ENCODE measurements at regions not wholly inside any gene's neighbourhood (a gene's known extent, or its start where the extent isn't known, plus 50 kb on each side); places are given as distances from the start of the nearest gene placed in this dataset.

- Histone ChIP-seq H2AFZ (ENCODE audit: low read depth, low read length) (no peak overlapping the region), H3K36me3 (replicated peaks; ENCODE audit: low read depth, low read length) (no peaks in the 10 kb centered on the region), H3K4me1 (ENCODE audit: low read length) (peaks cover 20% of the 10 kb centered on the region), H3K79me2 (ENCODE audit: low read length) (no peaks in the 10 kb centered on the region), H3K4me2 (ENCODE audit: low read length) (no peak overlapping the region), H4K20me1 (ENCODE audit: insufficient read depth, low read length) (no peaks in the 10 kb centered on the region), H3K9ac (ENCODE audit: low read length) (no peak overlapping the region), H3K27me3 (ENCODE audit: low read depth, low read length) (peaks cover 3% of the 10 kb centered on the region), H3K9me3 (ENCODE audit: insufficient read depth, low read length) (no peaks in the 10 kb centered on the region), H3K4me3 (ENCODE audit: low read length) (no peak overlapping the region), H3K27ac (ENCODE audit: low read length) (no peak overlapping the region)
- TF ChIP-seq CTCF (IDR thresholded peaks at IDR 0.05; ENCODE audit: low read depth, low read length) (no peak), EZH2phosphoT487 (IDR thresholded peaks at IDR 0.05; ENCODE audit: low read depth) (no peak)
Measured at GRCh38 chr9:759983-760736, 81.3 kb upstream of the DMRT1 start.

- H3K4me3 ChIP-seq (ENCODE audit: low read length): no peak overlapping the region
- H3K9me3 ChIP-seq (ENCODE audit: insufficient read depth, low read length): no peaks in the 10 kb centered on the region
- H3K36me3 ChIP-seq (replicated peaks; ENCODE audit: low read depth, low read length): no peaks in the 10 kb centered on the region
- no peak overlapping the region for H3K4me2 ChIP-seq (ENCODE audit: low read length)
- H3K79me2 ChIP-seq (ENCODE audit: low read length): no peaks in the 10 kb centered on the region
- no peak for TF ChIP-seq CTCF (IDR thresholded peaks at IDR 0.05; ENCODE audit: low read depth, low read length)
- no peak for TF ChIP-seq EZH2phosphoT487 (IDR thresholded peaks at IDR 0.05; ENCODE audit: low read depth)
- peaks cover 14% of the 10 kb centered on the region for H3K4me1 ChIP-seq (ENCODE audit: low read length)
- no peak overlapping the region for H3K27ac ChIP-seq (ENCODE audit: low read length)
- H3K9ac ChIP-seq (ENCODE audit: low read length): no peak overlapping the region
- H4K20me1 ChIP-seq (ENCODE audit: insufficient read depth, low read length): no peaks in the 10 kb centered on the region
- peaks cover 12% of the 10 kb centered on the region for H3K27me3 ChIP-seq (ENCODE audit: low read depth, low read length)
- no peak overlapping the region for H2AFZ ChIP-seq (ENCODE audit: low read depth, low read length)
Measured at GRCh38 chr9:761176-761792, 80.2 kb upstream of the DMRT1 start.

GRCh38 chr9:761793-762560, 79.5 kb upstream of the DMRT1 start:
- H3K36me3 ChIP-seq (replicated peaks; ENCODE audit: low read depth, low read length): no peaks in the 10 kb centered on the region
- no peak overlapping the region for H3K4me3 ChIP-seq (ENCODE audit: low read length)
- no peak for TF ChIP-seq CTCF (IDR thresholded peaks at IDR 0.05; ENCODE audit: low read depth, low read length)
- H3K9ac ChIP-seq (ENCODE audit: low read length): no peak overlapping the region
- H3K4me1 ChIP-seq (ENCODE audit: low read length): peaks cover 14% of the 10 kb centered on the region
- no peak overlapping the region for H2AFZ ChIP-seq (ENCODE audit: low read depth, low read length)
- H3K27ac ChIP-seq (ENCODE audit: low read length): no peak overlapping the region
- no peaks in the 10 kb centered on the region for H3K9me3 ChIP-seq (ENCODE audit: insufficient read depth, low read length)
- H3K4me2 ChIP-seq (ENCODE audit: low read length): no peak overlapping the region
- no peaks in the 10 kb centered on the region for H3K79me2 ChIP-seq (ENCODE audit: low read length)
- H4K20me1 ChIP-seq (ENCODE audit: insufficient read depth, low read length): no peaks in the 10 kb centered on the region
- peaks cover 12% of the 10 kb centered on the region for H3K27me3 ChIP-seq (ENCODE audit: low read depth, low read length)

GRCh38 chr9:763692-764091, 77.8 kb upstream of the DMRT1 start:
- Histone ChIP-seq H4K20me1 (ENCODE audit: insufficient read depth, low read length) (no peaks in the 10 kb centered on the region), H3K9ac (ENCODE audit: low read length) (peak overlapping the region; percentile 20; the same call in 1 of the 2 replicates), H3K4me1 (ENCODE audit: low read length) (peaks cover 9% of the 10 kb centered on the region), H3K4me3 (ENCODE audit: low read length) (peak overlapping the region; percentile 51), H3K27me3 (ENCODE audit: low read depth, low read length) (peaks cover 12% of the 10 kb centered on the region), H3K27ac (ENCODE audit: low read length) (no peak overlapping the region), H2AFZ (ENCODE audit: low read depth, low read length) (peak overlapping the region; percentile 48; the same call in 1 of the 2 replicates), H3K36me3 (replicated peaks; ENCODE audit: low read depth, low read length) (no peaks in the 10 kb centered on the region), H3K79me2 (ENCODE audit: low read length) (no peaks in the 10 kb centered on the region), H3K9me3 (ENCODE audit: insufficient read depth, low read length) (no peaks in the 10 kb centered on the region), H3K4me2 (ENCODE audit: low read length) (peak overlapping the region; percentile 71)
- TF ChIP-seq EZH2phosphoT487 (IDR thresholded peaks at IDR 0.05; ENCODE audit: low read depth) (no peak), CTCF (IDR thresholded peaks at IDR 0.05; ENCODE audit: low read depth, low read length) (no peak)

Data from OCI-LY3 (cell line).